ENCODE measurements at regions not wholly inside any gene's neighbourhood (a gene's known extent, or its start where the extent isn't known, plus 50 kb on each side); places are given as distances from the start of the nearest gene placed in this dataset.

GRCh38 chr21:17082843-17083483, 429.9 kb upstream of the CXADR start:
- no peaks in the 10 kb centered on the region for H3K27me3 Mint-ChIP-seq (ENCODE audit: unreplicated experiment)
- H3K27ac Mint-ChIP-seq (ENCODE audit: unreplicated experiment), result no peak overlapping the region
- H3K9me3 Mint-ChIP-seq (ENCODE audit: low read depth, unreplicated experiment), result no peaks in the 10 kb centered on the region
- intact Hi-C loops (cut with micrococcal nuclease; ENCODE audit: unreplicated experiment), result no loop called here
- no peaks in the 10 kb centered on the region for H3K36me3 Mint-ChIP-seq (ENCODE audit: insufficient read depth, unreplicated experiment)
- H3K4me3 Mint-ChIP-seq (ENCODE audit: low read depth, unreplicated experiment), result no peak overlapping the region
- no peak for DNase-seq
- no TSS peak for BruUV-seq (replicated peaks)
- CTCF ChIA-PET, result no interaction called here
- TF ChIP-seq CTCF (IDR thresholded peaks at IDR 0.05; ENCODE audit: unreplicated experiment), result no peak
- no peaks in the 10 kb centered on the region for H3K4me1 Mint-ChIP-seq (ENCODE audit: low read depth, unreplicated experiment)

GRCh38 chr21:17085707-17086106, 427.1 kb upstream of the CXADR start:
- CTCF ChIA-PET, result no interaction called here
- no peak for TF ChIP-seq CTCF (IDR thresholded peaks at IDR 0.05; ENCODE audit: unreplicated experiment)
- peaks cover 16% of the 10 kb centered on the region for H3K4me1 Mint-ChIP-seq (ENCODE audit: low read depth, unreplicated experiment)
- no peak overlapping the region for H3K4me3 Mint-ChIP-seq (ENCODE audit: low read depth, unreplicated experiment)
- intact Hi-C loops (cut with micrococcal nuclease; ENCODE audit: unreplicated experiment), result no loop called here
- H3K27me3 Mint-ChIP-seq (ENCODE audit: unreplicated experiment), result no peaks in the 10 kb centered on the region
- H3K9me3 Mint-ChIP-seq (ENCODE audit: low read depth, unreplicated experiment), result no peaks in the 10 kb centered on the region
- no peak overlapping the region for H3K27ac Mint-ChIP-seq (ENCODE audit: unreplicated experiment)
- H3K36me3 Mint-ChIP-seq (ENCODE audit: insufficient read depth, unreplicated experiment), result no peaks in the 10 kb centered on the region
- no TSS peak for BruUV-seq (replicated peaks)
- DNase-seq, result no peak

GRCh38 chr21:17088500-17088899, 424.3 kb upstream of the CXADR start:
- BruUV-seq (replicated peaks), result no TSS peak
- H3K9me3 Mint-ChIP-seq (ENCODE audit: low read depth, unreplicated experiment), result no peaks in the 10 kb centered on the region
- H3K27me3 Mint-ChIP-seq (ENCODE audit: unreplicated experiment), result no peaks in the 10 kb centered on the region
- TF ChIP-seq CTCF (IDR thresholded peaks at IDR 0.05; ENCODE audit: unreplicated experiment), result no peak
- no peak overlapping the region for H3K27ac Mint-ChIP-seq (ENCODE audit: unreplicated experiment)
- H3K36me3 Mint-ChIP-seq (ENCODE audit: insufficient read depth, unreplicated experiment), result no peaks in the 10 kb centered on the region
- intact Hi-C loops (cut with micrococcal nuclease; ENCODE audit: unreplicated experiment), result no loop called here
- DNase-seq, result no peak
- CTCF ChIA-PET, result no interaction called here
- peaks cover 16% of the 10 kb centered on the region for H3K4me1 Mint-ChIP-seq (ENCODE audit: low read depth, unreplicated experiment)
- no peak overlapping the region for H3K4me3 Mint-ChIP-seq (ENCODE audit: low read depth, unreplicated experiment)

- Mint-ChIP-seq H3K4me1 (ENCODE audit: low read depth, unreplicated experiment) (peaks cover 16% of the 10 kb centered on the region), H3K36me3 (ENCODE audit: insufficient read depth, unreplicated experiment) (no peaks in the 10 kb centered on the region), H3K4me3 (ENCODE audit: low read depth, unreplicated experiment) (no peak overlapping the region), H3K27me3 (ENCODE audit: unreplicated experiment) (no peaks in the 10 kb centered on the region), H3K27ac (ENCODE audit: unreplicated experiment) (no peak overlapping the region), H3K9me3 (ENCODE audit: low read depth, unreplicated experiment) (no peaks in the 10 kb centered on the region)
- intact Hi-C loops (cut with micrococcal nuclease; ENCODE audit: unreplicated experiment), result no loop called here
- DNase-seq, result no peak
- no peak for TF ChIP-seq CTCF (IDR thresholded peaks at IDR 0.05; ENCODE audit: unreplicated experiment)
- BruUV-seq (replicated peaks), result no TSS peak
- CTCF ChIA-PET, result no interaction called here
These were observed 423.8 kb upstream of the CXADR start for GRCh38 chr21:17089091-17089491.
